HL-60/S4 treated with retinoic acid at 250 ng/mL for 4 days and 3 days (cell line): ENCODE measurements at regions not wholly inside any gene's neighbourhood (a gene's known extent, or its start where the extent isn't known, plus 50 kb on each side); places are given as distances from the start of the nearest gene placed in this dataset.

ENCODE experiments used
- in situ Hi-C: fragments of 300-500 bp; cut with MboI; formaldehyde crosslinking; loops from 2 replicates; pipeline ENCODE4 v1.7.0; 2022; ENCODE audit warnings: low sequenced_read_pairs

DNA sequence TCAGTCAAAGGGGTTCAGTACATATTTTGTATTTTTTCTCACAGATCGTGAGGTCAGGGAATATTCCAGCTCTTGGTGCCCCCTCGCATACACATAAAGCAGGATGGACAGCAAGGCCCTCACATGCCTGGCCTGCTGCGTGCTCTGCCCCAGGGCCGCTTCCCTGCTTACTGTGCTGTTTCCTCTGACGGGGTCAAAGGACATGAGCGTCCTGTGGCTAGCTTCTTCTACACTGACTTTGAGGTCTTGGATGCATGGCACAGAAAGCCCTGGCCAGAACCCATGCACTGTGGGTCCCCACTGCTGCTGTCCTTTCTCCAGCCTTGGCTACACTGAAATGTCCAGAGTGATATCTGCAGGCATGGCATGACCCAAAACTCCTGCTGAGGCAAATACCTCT lies 92.5 kb upstream of the GGTLC1 start:
- in situ Hi-C loops = no loop called here

DNA sequence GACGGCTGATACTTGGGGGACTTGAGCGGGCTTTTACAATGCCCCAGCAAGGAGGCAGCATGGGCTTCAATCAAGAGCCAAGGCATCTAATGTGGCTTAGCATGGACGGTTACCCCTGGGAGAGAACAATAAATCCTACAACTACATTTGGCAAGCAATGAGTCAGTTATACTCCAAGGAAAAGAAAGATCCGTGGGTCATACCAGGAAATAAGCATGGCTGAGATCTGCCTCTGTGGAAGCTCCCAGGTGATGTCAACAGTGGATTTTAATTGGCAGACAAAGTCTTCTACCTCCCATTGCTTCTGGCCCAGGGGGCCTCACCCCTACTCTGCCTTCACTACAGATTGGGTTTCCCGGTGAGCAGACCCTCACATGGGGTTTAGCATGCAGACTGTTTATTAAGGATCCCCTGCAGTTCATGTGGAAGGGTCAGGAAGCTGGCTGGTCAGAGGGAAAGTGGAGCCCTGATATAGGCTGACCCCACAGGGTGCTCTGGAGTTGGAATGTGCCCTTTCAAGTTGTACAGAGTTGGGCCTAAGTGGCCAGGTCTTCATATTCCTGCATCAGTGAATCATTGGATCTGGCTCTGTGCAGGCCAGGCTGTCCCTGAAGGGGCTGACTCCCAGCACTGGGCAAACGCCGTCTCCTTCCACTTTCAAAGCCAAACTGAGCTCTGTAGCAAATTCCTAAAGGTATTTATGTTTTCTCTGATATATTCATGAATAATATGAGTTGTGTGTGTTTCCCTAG lies 91.3 kb upstream of the GGTLC1 start:
- in situ Hi-C loops = no loop called here

DNA sequence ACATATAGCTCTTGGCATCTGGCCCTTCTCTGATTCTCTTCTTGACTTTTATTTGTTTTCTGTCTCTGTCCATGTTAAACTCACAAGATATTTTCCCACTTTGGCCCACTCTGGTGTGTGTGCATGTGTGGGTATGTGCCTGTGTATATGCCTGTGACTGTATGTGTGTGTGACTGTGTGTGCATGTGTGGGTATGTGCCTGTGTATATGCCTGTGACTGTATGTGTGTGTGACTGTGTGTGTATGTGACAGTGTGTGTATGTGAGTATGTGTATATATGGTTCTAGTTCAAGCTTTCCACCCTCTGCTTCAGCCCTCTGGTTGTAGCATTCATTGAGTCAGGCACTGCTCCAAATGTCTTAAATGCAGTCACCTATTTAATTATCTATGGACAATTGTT lies 88.6 kb upstream of the GGTLC1 start:
- in situ Hi-C loops = no loop called here

DNA sequence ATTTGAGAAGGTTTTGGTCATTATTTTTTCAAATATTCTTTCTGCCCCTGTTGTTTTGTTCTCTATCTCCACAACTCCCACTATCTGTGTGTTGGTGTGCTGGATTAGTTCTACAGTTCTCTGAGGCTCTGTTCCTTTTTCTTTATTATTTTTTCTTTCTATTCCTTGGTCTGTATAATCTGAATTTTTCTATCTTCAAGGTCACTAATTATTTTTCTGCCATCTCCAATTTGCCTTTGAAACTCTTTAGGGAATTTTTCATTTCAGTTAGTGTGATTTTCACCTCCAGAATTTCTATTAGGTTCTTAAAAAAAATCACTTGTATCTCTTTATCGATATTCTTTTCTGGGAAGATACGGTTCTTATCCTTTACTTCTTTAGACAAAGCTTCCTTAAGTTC lies 82.1 kb upstream of the GGTLC1 start:
- in situ Hi-C loops = no loop called here

DNA sequence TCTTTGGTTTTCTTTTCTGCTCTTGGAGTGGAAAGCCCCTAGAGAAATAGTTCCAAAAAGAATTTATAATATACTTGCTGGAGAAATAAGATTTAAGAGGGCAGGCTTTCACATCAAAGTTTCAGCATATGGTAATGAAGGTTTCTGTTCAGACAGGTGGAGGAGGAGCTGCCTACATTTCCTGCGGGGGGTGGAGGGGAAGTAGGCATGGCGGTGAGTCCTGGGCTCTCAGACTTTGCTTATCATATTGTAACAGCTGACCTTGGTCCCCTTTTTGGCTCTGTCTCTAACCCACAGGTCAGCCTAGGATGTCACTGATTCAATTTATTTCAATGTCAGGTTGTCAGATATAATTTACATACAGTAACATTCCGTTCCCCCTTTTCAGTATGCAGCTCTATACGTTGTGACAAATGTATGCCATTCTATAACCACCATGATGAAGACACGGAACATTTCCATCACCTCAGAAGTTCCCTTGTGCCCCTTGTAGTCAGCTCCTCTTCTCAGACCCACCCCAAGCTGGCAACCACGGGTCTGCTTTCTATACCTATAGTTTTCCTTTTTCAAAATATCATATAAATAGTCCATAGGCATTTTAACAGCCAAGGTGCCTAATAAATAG lies 77.6 kb upstream of the GGTLC1 start:
- in situ Hi-C loops = no loop called here

DNA sequence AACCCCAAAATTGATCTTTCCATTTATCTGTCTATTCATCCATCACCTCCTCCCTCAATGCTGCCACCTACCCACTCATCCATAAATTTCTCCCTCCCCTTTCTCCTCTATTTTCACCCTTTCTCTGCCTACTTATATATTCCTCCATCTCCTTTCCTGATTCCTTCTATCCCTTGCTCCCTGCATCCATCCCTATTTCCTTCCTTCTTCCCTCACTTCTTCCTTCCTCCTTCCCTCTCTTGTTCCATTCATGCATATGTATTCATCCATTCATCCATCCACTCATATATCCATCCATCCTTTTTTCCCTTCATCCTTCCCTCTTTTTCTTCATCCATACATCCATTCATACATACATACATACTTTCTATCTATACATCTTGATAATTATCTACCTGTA lies 76.3 kb upstream of the GGTLC1 start:
- in situ Hi-C loops = no loop called here

DNA sequence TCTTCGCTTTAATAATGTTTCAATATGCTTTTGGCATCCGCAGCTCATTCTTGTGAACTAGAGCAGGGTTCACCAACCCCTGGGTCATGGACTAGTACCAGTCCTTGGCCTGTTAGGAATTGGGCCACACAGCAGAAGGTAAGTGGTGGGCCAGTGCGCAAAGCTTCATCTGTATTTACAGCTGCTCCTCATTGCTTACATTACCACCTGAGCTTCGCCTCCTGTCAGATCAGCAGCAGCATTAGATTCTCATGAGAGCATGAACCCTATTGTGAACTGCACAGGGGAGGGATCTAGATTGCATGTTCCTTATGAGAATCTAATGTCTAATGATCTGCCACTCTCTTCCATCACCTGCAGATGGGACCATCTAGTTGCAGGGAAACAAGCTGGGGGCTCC lies 75.5 kb upstream of the GGTLC1 start:
- in situ Hi-C loops = no loop called here

DNA sequence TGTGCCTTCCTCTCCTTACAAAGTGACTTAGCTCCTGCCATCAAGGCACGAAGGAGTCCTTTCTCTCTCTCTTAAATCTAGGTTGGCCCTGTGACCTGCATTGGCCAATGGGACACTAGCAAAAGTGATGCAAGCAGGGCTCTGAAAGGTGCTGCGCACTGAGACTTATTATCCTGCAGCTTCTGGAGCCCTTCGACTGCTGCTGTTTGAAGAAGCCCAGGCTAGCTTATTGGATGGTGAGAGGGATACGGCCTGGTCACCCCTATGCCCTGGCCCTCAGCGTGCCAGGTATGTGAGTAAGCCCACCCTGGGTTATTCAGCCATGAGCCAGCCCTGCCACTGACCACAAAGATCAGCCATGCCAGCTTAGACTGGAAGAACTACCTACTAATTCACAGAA lies 74.5 kb upstream of the GGTLC1 start:
- in situ Hi-C loops = no loop called here

DNA sequence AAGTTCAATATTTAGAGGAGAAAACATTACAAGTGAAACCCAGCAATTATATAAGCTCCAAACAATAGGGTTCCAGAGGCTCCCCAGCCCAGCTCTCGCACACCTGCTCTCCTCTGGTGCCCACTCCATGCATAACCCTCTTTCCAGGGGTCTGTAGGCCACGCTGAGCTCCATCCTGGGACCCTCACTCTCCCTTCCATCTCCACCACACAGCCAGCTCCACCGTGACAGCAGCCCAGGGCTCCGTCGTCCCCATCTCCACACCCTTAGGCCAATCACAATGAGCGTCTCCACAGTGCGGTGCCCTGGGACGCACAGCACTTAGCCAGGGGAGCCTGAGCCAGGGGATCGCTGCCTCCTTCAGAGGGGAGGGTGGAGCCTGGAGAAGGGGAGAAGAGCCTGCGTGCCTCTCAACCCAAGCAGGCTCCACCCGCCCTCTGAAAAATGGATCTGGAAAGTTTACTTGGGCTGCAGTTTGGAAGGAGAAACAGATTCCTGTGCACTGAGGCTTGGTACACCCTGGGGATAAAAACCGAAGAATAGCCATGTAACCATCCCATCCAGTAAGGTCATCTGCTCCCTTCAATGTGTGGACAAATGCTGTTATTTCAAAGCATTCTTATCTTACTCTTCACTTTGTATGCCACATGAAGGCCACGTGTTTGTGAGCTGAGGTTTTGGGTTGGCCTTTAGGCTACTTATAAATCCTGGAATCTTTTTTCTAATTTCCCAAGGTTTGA lies 72.4 kb upstream of the GGTLC1 start:
- in situ Hi-C loops = no loop called here

DNA sequence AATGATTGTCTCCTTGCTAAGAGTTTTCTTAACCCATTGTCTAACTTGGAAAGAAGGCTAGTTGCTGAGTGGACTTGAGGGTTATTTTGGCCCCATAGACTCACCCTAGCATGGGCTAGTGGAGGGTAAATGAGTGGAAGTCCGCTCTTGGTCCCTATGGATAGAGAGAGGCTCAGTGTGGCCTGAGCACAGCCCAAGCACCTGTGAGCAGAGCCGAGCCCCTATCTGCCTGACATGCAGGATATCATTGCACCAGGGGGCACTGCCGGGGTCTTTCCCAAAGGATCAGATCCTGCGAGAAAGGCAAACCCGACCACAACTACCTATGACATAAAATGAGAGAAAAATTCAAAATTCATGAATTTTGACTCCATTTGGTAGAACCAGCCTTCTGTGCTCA lies 70.6 kb upstream of the GGTLC1 start:
- in situ Hi-C loops = no loop called here

DNA sequence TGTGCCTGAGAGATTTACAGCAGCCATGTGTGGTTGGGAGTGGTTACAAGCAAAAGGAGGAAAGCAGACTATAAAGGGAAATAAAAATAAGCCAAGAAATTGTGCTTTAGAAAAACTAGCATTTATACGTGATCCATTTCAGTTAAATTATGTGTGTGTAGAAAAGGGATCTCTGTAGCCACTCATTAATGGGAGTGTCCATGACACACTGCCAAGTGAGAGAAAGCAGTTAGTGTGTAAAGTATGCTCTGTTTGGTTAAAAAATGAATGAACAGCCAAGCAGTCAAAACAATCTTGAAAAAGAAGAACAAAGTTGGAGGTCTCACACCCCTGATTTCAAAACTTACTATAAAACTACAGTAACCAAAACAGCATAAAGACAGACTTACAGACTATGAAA lies 67.9 kb upstream of the GGTLC1 start:
- in situ Hi-C loops = no loop called here

DNA sequence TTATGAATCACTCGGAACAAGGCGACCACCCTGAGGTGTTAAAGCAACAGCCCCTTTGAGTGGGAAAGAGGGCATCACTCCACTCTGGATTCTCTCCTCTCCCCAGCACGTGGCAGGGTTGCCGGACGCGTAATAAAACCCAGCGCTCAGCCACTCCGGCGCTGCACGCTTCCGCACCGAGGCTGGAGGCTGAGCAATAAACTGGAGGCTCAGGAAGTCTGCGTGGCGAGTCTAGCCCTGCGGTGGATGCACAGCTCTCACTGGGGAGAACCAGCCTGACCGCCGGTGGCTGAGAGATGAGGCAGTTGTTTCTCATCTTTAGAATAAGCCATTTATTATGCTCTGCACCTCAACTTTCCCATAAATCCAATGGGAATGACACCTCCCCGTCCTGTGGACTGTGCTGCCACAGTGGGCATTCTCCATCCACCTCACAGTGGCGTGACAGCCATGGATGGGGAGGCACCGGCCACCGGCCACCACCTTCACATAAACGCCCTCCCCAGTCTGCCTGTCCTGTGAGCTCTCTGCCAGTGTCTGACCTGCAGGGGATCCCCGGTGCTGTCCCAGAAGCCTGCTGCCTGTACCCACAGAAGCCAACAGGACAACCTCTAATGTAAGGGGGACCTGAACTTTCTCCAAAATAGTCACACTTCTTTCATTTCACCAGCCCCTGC lies 64.2 kb upstream of the GGTLC1 start:
- in situ Hi-C loops = no loop called here

DNA sequence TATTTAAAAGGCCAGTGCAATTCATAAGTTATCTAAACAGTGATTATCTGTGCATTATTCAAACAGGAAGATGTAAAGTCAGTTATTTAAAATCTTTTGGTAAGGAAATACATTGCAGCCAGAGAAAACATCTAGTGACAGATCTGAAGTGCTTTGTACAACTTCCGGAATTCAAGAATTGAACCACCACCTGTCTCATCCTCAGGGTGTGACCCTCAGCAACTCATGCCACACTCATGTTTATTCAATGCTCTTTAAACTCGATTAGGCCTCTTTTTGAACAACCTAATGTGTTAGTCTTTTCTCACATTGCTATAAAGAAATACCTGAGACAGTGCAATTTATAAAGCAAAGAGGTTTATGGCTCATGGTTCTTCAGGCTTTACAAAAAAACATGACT lies 62.6 kb upstream of the GGTLC1 start:
- in situ Hi-C loops = no loop called here

DNA sequence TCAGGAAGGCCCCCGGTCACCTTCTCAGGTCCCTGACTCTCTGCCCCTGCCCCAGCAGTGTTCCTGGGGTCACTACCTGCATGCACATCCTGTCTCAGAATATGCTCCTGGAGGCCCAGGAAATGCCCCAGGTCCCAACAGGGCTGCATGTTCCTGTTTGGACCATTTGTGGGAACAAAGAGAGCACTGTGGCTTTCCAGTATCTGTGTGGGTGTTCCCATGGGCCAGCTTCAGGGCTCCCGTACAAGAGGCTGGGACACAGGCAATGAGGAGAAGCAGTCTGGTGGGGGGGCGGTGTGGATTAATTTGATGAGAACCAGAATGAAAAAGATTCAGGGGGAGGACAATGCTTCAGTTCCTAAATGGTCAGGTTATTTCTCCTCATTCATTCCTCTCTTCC lies 61.5 kb upstream of the GGTLC1 start:
- in situ Hi-C loops = no loop called here

DNA sequence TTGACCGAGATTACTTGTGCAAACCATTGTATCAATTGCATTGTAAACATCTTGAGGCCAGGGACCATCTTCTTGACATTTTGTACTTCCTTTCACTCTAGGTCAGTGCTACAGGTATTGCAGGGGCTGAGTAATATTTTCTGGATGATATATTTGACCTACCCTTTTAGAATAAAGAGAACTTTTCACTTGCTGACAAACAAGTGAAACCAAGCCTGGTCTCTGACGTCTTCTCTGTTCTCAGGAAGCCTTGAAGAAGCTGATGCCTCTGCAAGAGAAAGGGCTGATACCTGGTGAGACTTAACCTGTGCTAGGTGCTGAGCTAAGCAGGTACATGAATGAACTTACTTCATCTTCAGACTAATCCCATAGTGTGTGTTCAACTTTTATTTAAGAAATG lies 60.5 kb upstream of the GGTLC1 start:
- in situ Hi-C loops = no loop called here

DNA sequence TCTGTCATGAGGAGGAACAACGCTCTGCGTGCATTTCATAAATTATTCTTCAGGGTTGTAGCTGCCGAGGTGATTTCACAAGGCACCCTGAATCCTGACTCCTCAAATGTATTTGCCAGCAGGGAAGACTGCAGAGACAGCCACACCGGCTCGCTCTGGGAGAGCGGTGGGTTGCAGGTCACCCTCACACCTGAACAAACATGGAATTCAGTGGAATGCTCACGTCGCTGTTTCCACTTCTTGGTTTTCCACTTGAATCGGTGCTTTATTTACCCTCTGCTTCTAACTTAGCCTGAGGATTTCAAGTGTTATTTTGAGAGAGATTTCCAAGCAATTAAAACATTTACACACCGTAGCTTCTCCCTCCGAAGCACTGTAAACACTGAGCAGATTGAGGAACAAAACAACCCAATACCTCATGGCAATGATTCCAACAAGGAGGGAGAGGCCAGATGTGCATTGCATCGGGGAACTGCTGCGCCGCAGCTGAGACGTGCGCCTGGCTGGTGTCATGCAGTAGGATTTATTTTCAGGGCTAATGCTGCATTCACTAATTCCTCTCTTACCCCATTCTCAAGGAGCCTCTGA lies 59.5 kb upstream of the GGTLC1 start:
- in situ Hi-C loops = no loop called here

DNA sequence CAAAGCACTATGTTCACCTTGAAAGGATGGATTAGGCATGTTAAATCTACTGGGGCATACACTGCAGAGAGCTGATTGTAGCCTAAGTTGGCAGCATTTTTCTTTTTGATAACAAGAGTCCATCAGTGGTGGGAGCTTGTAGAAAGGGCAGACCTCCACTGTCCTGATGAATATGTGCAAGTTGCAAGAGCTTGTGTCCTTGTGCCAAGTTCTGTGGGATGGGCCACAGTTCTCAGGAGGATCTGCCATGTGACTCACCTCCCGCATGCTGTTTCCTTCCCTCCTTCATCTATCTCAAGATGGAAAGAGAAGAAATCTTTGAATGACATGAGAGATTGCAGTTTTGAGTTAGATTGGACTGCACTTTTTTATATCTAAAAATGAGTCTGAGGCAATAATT lies 58.3 kb upstream of the GGTLC1 start:
- in situ Hi-C loops = no loop called here

DNA sequence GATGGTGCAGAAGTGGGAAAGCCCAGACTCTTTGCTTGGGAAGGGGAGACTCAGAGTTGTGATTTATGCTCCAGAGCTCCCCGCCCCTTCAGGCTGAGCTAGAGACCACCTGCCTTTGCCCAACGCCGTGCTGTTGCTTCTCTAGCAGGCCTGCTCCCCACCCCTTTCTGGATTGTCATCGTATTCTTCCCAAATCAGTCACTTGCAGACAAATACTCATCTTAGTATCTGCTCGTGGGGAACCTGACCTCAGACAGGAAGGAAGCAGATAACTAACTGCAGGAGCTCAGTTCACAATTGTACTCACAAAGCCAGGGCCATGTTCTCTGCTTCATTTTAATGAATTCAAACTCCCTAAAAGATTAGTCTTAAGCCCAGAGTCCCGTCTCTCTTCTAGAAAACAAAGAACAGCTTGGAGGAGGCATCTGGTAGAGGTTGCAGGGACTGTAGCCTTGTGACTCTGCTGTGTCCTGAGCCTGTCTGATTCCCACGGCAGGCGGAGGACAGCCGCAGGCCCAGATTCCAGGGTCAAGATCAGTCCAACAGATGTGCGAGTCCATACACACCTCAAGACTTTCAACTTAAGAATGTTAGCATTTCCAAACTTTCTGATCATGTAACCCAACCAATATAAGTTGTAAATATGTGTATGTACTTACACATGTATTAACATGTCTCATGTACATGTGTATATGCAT lies 57.2 kb upstream of the GGTLC1 start:
- in situ Hi-C loops = no loop called here

DNA sequence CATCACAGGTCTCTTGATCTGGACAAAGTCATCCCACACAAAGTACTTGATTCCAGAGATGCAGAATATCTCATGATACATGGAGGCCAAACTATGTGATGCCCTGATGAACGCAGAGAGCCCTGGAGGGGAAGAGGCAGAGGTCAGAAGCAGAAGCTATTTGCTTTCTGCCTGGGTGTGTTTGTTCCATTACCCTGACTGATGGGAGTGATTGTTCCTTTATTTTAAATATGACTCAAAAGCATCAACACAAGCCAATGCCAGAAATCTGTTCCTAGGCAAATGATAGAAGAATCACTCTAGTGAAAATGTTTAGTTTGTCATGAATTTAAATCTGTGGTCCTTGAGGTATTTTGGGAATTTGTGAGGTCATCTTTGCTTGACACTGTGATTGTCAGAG lies 54.7 kb upstream of the GGTLC1 start:
- in situ Hi-C loops = no loop called here

DNA sequence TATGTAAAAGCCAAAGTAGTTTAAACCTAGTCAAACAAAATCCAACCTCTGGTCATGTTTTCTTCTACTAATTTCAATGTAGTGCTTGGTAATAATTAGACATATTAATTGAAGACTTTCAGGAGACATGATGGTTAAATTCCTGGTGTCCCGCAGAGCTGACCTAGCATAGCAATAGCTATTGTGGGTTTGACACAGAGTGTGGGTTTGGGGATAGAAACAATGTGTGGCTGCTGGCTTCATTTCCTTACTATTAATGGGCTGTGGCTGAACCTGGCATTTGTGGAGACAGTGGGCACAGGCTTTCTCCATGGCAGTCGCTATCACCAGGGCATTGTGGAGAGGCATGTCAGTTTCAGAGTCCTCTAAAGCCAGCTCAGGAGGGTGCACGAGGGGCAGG lies 54.1 kb upstream of the GGTLC1 start:
- in situ Hi-C loops = no loop called here
